H9 (cell line): ENCODE measurements at regions not wholly inside any gene's neighbourhood (a gene's known extent, or its start where the extent isn't known, plus 50 kb on each side); places are given as distances from the start of the nearest gene placed in this dataset.

Source experiments
- DNase-seq: peaks from one replicate; pipeline ENCODE4 v3.0.0-alpha.2; 2017
- H2AFZ ChIP-seq: one replicate; pipeline ENCODE4 v1.6.1; 2013; ENCODE audit warnings: mild to moderate bottlenecking, low read length, control low read depth, moderate library complexity
- H2AK5ac ChIP-seq: 2 replicates; pipeline ENCODE4 v1.6.1; 2013; ENCODE audit warnings: low read length, control low read depth, mixed read lengths; ENCODE audit not compliant: insufficient read length
- H2BK120ac ChIP-seq: one replicate; pipeline ENCODE4 v1.6.1; 2013; ENCODE audit warnings: low read depth, mild to moderate bottlenecking, low read length, control low read depth, inconsistent platforms; ENCODE audit not compliant: poor library complexity, severe bottlenecking
- H2BK12ac ChIP-seq: 2 replicates; pipeline ENCODE4 v1.6.1; 2013; ENCODE audit warnings: low read length, control low read depth, mixed read lengths, low read depth; ENCODE audit not compliant: insufficient read length
- H2BK15ac ChIP-seq: 2 replicates; pipeline ENCODE4 v1.6.1; 2013; ENCODE audit warnings: low read depth, low read length, control low read depth
- H2BK20ac ChIP-seq: one replicate; pipeline ENCODE4 v1.6.1; 2013; ENCODE audit warnings: low read depth, mild to moderate bottlenecking, low read length, control low read depth, inconsistent platforms; ENCODE audit not compliant: poor library complexity, severe bottlenecking
- H2BK5ac ChIP-seq: 2 replicates; pipeline ENCODE4 v1.6.1; 2013; ENCODE audit warnings: low read length, control low read depth, mixed read lengths; ENCODE audit not compliant: insufficient read length
- H3K14ac ChIP-seq: 2 replicates; pipeline ENCODE4 v1.6.1; 2013; ENCODE audit warnings: low read length, control low read depth; ENCODE audit not compliant: insufficient read depth
- H3K18ac ChIP-seq: 2 replicates; pipeline ENCODE4 v1.6.1; 2013; ENCODE audit warnings: low read depth, mild to moderate bottlenecking, mixed read lengths, low read length, control low read depth; ENCODE audit not compliant: insufficient read length
- H3K23ac ChIP-seq: 2 replicates; pipeline ENCODE4 v1.6.1; 2013; ENCODE audit warnings: low read length, control low read depth, mixed read lengths, low read depth; ENCODE audit not compliant: insufficient read length
- H3K23me2 ChIP-seq: 2 replicates; pipeline ENCODE4 v1.6.1; 2013; ENCODE audit warnings: low read depth, mild to moderate bottlenecking, mixed read lengths, low read length, control low read depth; ENCODE audit not compliant: insufficient read length, poor library complexity, severe bottlenecking
- H3K27ac ChIP-seq: 2 replicates; pipeline ENCODE4 v1.5.1; 2013; ENCODE audit warnings: low read length, control low read depth, mixed read lengths, low read depth; ENCODE audit not compliant: insufficient read length
- H3K27me3 ChIP-seq: 2 replicates; pipeline ENCODE4 v1.6.1; 2013; ENCODE audit warnings: low read length, control low read depth, inconsistent platforms; ENCODE audit not compliant: insufficient read depth
- H3K4ac ChIP-seq: 2 replicates; pipeline ENCODE4 v1.6.1; 2013; ENCODE audit warnings: low read depth, mild to moderate bottlenecking, control low read depth, inconsistent platforms, low read length, moderate library complexity
- H3K4me1 ChIP-seq: 2 replicates; pipeline ENCODE4 v1.6.1; 2013; ENCODE audit warnings: low read length, control low read depth, inconsistent platforms; ENCODE audit not compliant: insufficient read depth
- H3K4me2 ChIP-seq: 2 replicates; pipeline ENCODE4 v1.6.1; 2013; ENCODE audit warnings: low read length, control low read depth, mixed read lengths; ENCODE audit not compliant: insufficient read length, insufficient read depth
- H3K56ac ChIP-seq: 2 replicates; pipeline ENCODE4 v1.6.1; 2013; ENCODE audit warnings: low read depth, mild to moderate bottlenecking, mixed read lengths, low read length, control low read depth; ENCODE audit not compliant: insufficient read length
- H3K79me1 ChIP-seq: 2 replicates; pipeline ENCODE4 v1.6.1; 2013; ENCODE audit warnings: low read depth, mild to moderate bottlenecking, moderate library complexity, low read length, control low read depth, inconsistent platforms; ENCODE audit not compliant: insufficient read depth, poor library complexity, severe bottlenecking
- H3K79me2 ChIP-seq: 2 replicates; pipeline ENCODE4 v1.6.1; 2013; ENCODE audit warnings: low read length, control low read depth, inconsistent platforms; ENCODE audit not compliant: insufficient read depth
- H3K9ac ChIP-seq: 2 replicates; pipeline ENCODE4 v1.6.1; 2013; ENCODE audit warnings: low read length, control low read depth, mixed read lengths; ENCODE audit not compliant: insufficient read length; ENCODE audit errors: extremely low read depth
- H3K9me3 ChIP-seq: one replicate; pipeline ENCODE4 v1.6.1; 2013; ENCODE audit warnings: low read depth, low read length, inconsistent platforms; ENCODE audit not compliant: control insufficient read depth
- H3T11ph ChIP-seq: one replicate; pipeline ENCODE4 v1.6.1; 2013; ENCODE audit warnings: mild to moderate bottlenecking, low read length, control low read depth, inconsistent platforms
- H4K20me1 ChIP-seq: one replicate; pipeline ENCODE4 v1.6.1; 2013; ENCODE audit not compliant: control insufficient read depth, insufficient read length, insufficient read depth
- H4K5ac ChIP-seq: 2 replicates; pipeline ENCODE4 v1.6.1; 2013; ENCODE audit warnings: low read depth, mild to moderate bottlenecking, mixed read lengths, low read length, control low read depth; ENCODE audit not compliant: insufficient read length
- H4K8ac ChIP-seq: replicated peaks from 2 replicates; pipeline ENCODE4 v1.6.1; 2013; ENCODE audit warnings: low read length, control low read depth, mixed read lengths, low read depth; ENCODE audit not compliant: insufficient read length
- H4K91ac ChIP-seq: 2 replicates; pipeline ENCODE4 v1.6.1; 2013; ENCODE audit warnings: low read depth, mild to moderate bottlenecking, moderate library complexity, mixed read lengths, low read length, control low read depth; ENCODE audit not compliant: insufficient read length
- H3K27ac Mint-ChIP-seq, 3 experiments: 2 replicates in 2 of 3; 3 replicates in 1 of 3; pipeline ENCODE4 v1.8.0; 2020 to 2021; ENCODE audit warnings: mixed read lengths in 3 of 3, mild to moderate bottlenecking in 1 of 3, moderate library complexity in 1 of 3
- H3K27me3 Mint-ChIP-seq: 2 replicates; pipeline ENCODE4 v1.8.0; 2021; ENCODE audit warnings: low read depth, mild to moderate bottlenecking, moderate library complexity, mixed read lengths
- H3K36me3 Mint-ChIP-seq, 3 experiments: 2 replicates in 2 of 3; 3 replicates in 1 of 3; pipeline ENCODE4 v1.8.0; 2020 to 2021; ENCODE audit warnings: low read depth in 3 of 3, mixed read lengths in 3 of 3; ENCODE audit not compliant: insufficient read depth in 1 of 3
- H3K4me1 Mint-ChIP-seq, 2 experiments: 2 replicates each; pipeline ENCODE4 v1.8.0; 2020; ENCODE audit warnings: mixed read lengths in 2 of 2
- H3K4me3 Mint-ChIP-seq, 2 experiments: 2 replicates in 1 of 2; 3 replicates in 1 of 2; pipeline ENCODE4 v1.8.0; 2020 to 2021; ENCODE audit warnings: mild to moderate bottlenecking in 2 of 2, mixed read lengths in 2 of 2, moderate library complexity in 1 of 2
- H3K9me3 Mint-ChIP-seq, 2 experiments: 2 replicates in 1 of 2; 3 replicates in 1 of 2; pipeline ENCODE4 v1.8.0; 2020; ENCODE audit warnings: mild to moderate bottlenecking in 2 of 2, mixed read lengths in 2 of 2, moderate library complexity in 1 of 2
- CTCF ChIP-seq: fragments of 200-600 bp; sonication (generic); conservative IDR thresholded peaks from 3 replicates; pipeline ENCODE4 v1.8.0; 2021; ENCODE audit warnings: antibody characterized with exemption, mild to moderate bottlenecking
- WGBS: extraction: QIAGEN DNeasy Blood & Tissue Kit; methylation state at CpG from one replicate; pipeline ENCODE4 v1.1.7; 2013; ENCODE audit warnings: missing lambda C conversion rate, low lambda C conversion rate, mixed read lengths; ENCODE audit not compliant: insufficient read length; ENCODE audit errors: extremely low coverage; 5-methylcytosine and 5-hydroxymethylcytosine counted together

- no peak overlapping the region for H3K27ac Mint-ChIP-seq
- peaks cover 2% of the 10 kb centered on the region; the same call in 1 of the 2 replicates for H3K27me3 Mint-ChIP-seq
- H2BK20ac ChIP-seq: no peak overlapping the region
- no peak overlapping the region for H2AK5ac ChIP-seq
- H3K9me3 Mint-ChIP-seq: peaks cover 6% of the 10 kb centered on the region in 2 experiments; a peak in 3 of 5 replicates
- no peaks in the 10 kb centered on the region for H3K23me2 ChIP-seq
- no peak overlapping the region for H3K4me3 Mint-ChIP-seq
- H3K79me2 ChIP-seq: no peaks in the 10 kb centered on the region
- H3K27ac ChIP-seq: no peak overlapping the region
- no peak overlapping the region for H4K91ac ChIP-seq
- H3K27me3 ChIP-seq: no peaks in the 10 kb centered on the region
- H4K8ac ChIP-seq: no peak overlapping the region
- H3K4me1 Mint-ChIP-seq: peaks cover 22 to 30% of the 10 kb centered on the region in 2 experiments
- H3T11ph ChIP-seq: no peak overlapping the region
- TF ChIP-seq CTCF: no peak
- no peaks in the 10 kb centered on the region for H3K79me1 ChIP-seq
- no peak overlapping the region for H2BK120ac ChIP-seq
- peaks cover 0 to 8% (median 3%) of the 10 kb centered on the region in 3 experiments; a peak in 5 of 7 replicates for H3K36me3 Mint-ChIP-seq
- no CpG with 5 or more reads among the region's 4 CpGs for WGBS
- peaks cover 5% of the 10 kb centered on the region; the same call in 1 of the 2 replicates for H3K4me1 ChIP-seq
- no peak overlapping the region for H3K9ac ChIP-seq
- H3K56ac ChIP-seq: no peak overlapping the region
- no peaks in the 10 kb centered on the region for H3K9me3 ChIP-seq
- H3K4me2 ChIP-seq: no peak overlapping the region
- no peak overlapping the region for H3K4ac ChIP-seq
- H2AFZ ChIP-seq: no peak overlapping the region
- no peak overlapping the region for H3K14ac ChIP-seq
- no peak overlapping the region for H3K23ac ChIP-seq
- H2BK5ac ChIP-seq: no peak overlapping the region
- no peak overlapping the region for H2BK12ac ChIP-seq
- H2BK15ac ChIP-seq: no peak overlapping the region
- H3K18ac ChIP-seq: no peak overlapping the region
- no peaks in the 10 kb centered on the region for H4K20me1 ChIP-seq
- no peak overlapping the region for H4K5ac ChIP-seq
- DNase-seq: no peak
These were observed 597.9 kb downstream of the VRK1 start for GRCh38 chr14:97395068-97395467.
